GM12878 (cell line): ENCODE measurements at regions not wholly inside any gene's neighbourhood (a gene's known extent, or its start where the extent isn't known, plus 50 kb on each side); places are given as distances from the start of the nearest gene placed in this dataset.
"Not testable (repeated sequence)": the region's sequence is repeated elsewhere in the genome, so short reads cannot be mapped to it uniquely, and the experiment has no call there.

ENCODE experiments used
- ATAC-seq: fragments of 200-7000 bp; cut with Tn5 transposase; 3 replicates; pipeline ENCODE4 v1.9.1; 2020; ENCODE audit warnings: mild to moderate bottlenecking, moderate library complexity
- BruUV-seq: library from RNA; stranded (reverse); fragments of 400-500 nt; replicated peaks from 2 replicates; lab custom pipeline; 2021; lab: Mats Ljungman, UMichigan
- CTCF ChIA-PET: fragments of 300-600 bp; sonication (Branson Sonifier 250); formaldehyde crosslinking; extraction: SDS; loops from one replicate; lab custom pipeline; 2021; ENCODE audit warnings: inconsistent platforms; lab: Yijun Ruan, JAX
- POLR2A ChIA-PET: fragments of 350-600 bp; formaldehyde crosslinking; extraction: SDS; loops from one replicate; lab custom pipeline; 2021; ENCODE audit warnings: inconsistent platforms; lab: Charles Lee
- RAD21 ChIA-PET: fragments of 300-600 bp; sonication (Branson Sonifier 250); formaldehyde crosslinking; loops from one replicate; lab custom pipeline; 2023; ENCODE audit warnings: antibody characterized with exemption; ENCODE audit not compliant: unreplicated experiment; lab: Charles Lee
- SMC1A ChIA-PET: fragments of 300-600 bp; sonication (Branson Sonifier 250); formaldehyde crosslinking; loops from one replicate; lab custom pipeline; 2023; ENCODE audit not compliant: unreplicated experiment, uncharacterized antibody; lab: Charles Lee
- DNase-seq: peaks from one replicate; pipeline ENCODE4 v3.0.0-alpha.2; 2011; ENCODE audit warnings: low read depth, low spot score
- FAIRE-seq: peaks from 3 replicates; lab custom pipeline; 2011; peaks lifted over from hg19 to GRCh38; lab: Jason Lieb, UNC
- H2AFZ ChIP-seq: 2 replicates; pipeline ENCODE4 v1.6.0; 2011; ENCODE audit warnings: low read depth, low read length, control low read depth; ENCODE audit not compliant: control insufficient read depth
- H3K27ac ChIP-seq: 2 replicates; pipeline ENCODE4 v1.5.1; 2011; ENCODE audit warnings: control low read depth; ENCODE audit not compliant: control insufficient read depth, insufficient read depth
- H3K27me3 ChIP-seq, 2 experiments: replicated peaks in 1 of 2; 2 replicates each; pipeline versions ENCODE4 v1.6.0 to v1.6.1; 2011; ENCODE audit warnings: low read length in 1 of 2; ENCODE audit not compliant: control insufficient read depth in 2 of 2, insufficient read depth in 2 of 2
- H3K36me3 ChIP-seq, 2 experiments: 2 replicates each; pipeline ENCODE4 v1.5.1; 2011; ENCODE audit warnings: low read length in 1 of 2; ENCODE audit not compliant: control insufficient read depth in 2 of 2, insufficient read depth in 2 of 2
- H3K4me1 ChIP-seq: 2 replicates; pipeline ENCODE4 v1.6.1; 2011; ENCODE audit warnings: mild to moderate bottlenecking, low read length, moderate library complexity, mixed read lengths; ENCODE audit not compliant: control insufficient read depth, insufficient read depth
- H3K4me2 ChIP-seq: 2 replicates; pipeline ENCODE4 v1.6.0; 2011; ENCODE audit warnings: control low read depth; ENCODE audit not compliant: control insufficient read depth, insufficient read depth
- H3K4me3 ChIP-seq: fragments of 200-600 bp; sonication (generic); 2 replicates; pipeline ENCODE4 v1.5.1; 2016
- H3K79me2 ChIP-seq: 2 replicates; pipeline ENCODE4 v1.6.0; 2011; ENCODE audit warnings: low read length; ENCODE audit not compliant: control insufficient read depth, insufficient read depth
- H3K9ac ChIP-seq: 2 replicates; pipeline ENCODE4 v1.8.0; 2011; ENCODE audit warnings: low read length, control low read depth, mixed read lengths; ENCODE audit not compliant: control insufficient read depth, insufficient read depth
- H3K9me3 ChIP-seq: replicated peaks from 3 replicates; pipeline ENCODE4 v1.5.1; 2011; ENCODE audit warnings: mild to moderate bottlenecking, low read length; ENCODE audit not compliant: control insufficient read depth, insufficient read depth
- H4K20me1 ChIP-seq: 2 replicates; pipeline ENCODE4 v1.6.0; 2011; ENCODE audit not compliant: control insufficient read depth, insufficient read depth
- ATF3 ChIP-seq: IDR thresholded peaks from 2 replicates; pipeline ENCODE4 v1.6.1; 2011; ENCODE audit warnings: low read depth, mild to moderate bottlenecking, low read length, moderate library complexity, borderline replicate concordance; ENCODE audit errors: extremely low read depth
- ELK1 ChIP-seq: IDR thresholded peaks from 2 replicates; pipeline ENCODE4 v1.6.1; 2012; ENCODE audit warnings: low read depth, low read length, improper control_type of control experiment
- NRF1 ChIP-seq: conservative IDR thresholded peaks from 2 replicates; pipeline ENCODE4 v1.6.1; 2011; ENCODE audit warnings: mild to moderate bottlenecking, low read depth, low read length, improper control_type of control experiment
- SKIL ChIP-seq: fragments of 450-650 bp; IDR thresholded peaks from 2 replicates; pipeline ENCODE4 v1.6.1; 2017; ENCODE audit warnings: mild to moderate bottlenecking, low read depth, inconsistent platforms; ENCODE audit not compliant: poor library complexity, severe bottlenecking
- SMARCA5 ChIP-seq: fragments of 450-650 bp; IDR thresholded peaks from 2 replicates; pipeline ENCODE4 v1.6.1; 2017; ENCODE audit warnings: mild to moderate bottlenecking
- SMC3 ChIP-seq: IDR thresholded peaks from 2 replicates; pipeline ENCODE4 v1.6.1; 2011; ENCODE audit warnings: low read length, improper control_type of control experiment, borderline replicate concordance
- SREBF1 ChIP-seq: IDR thresholded peaks from 2 replicates; pipeline ENCODE4 v1.6.1; 2012; ENCODE audit warnings: mild to moderate bottlenecking, low read length
- SREBF2 ChIP-seq: IDR thresholded peaks from 2 replicates; pipeline ENCODE4 v1.6.1; 2012; ENCODE audit warnings: mild to moderate bottlenecking, low read length
- USF1 ChIP-seq: IDR thresholded peaks from 2 replicates; pipeline ENCODE4 v1.6.1; 2011; ENCODE audit warnings: borderline replicate concordance, low read depth, mild to moderate bottlenecking, moderate library complexity, mixed read lengths, low read length; ENCODE audit not compliant: insufficient read depth; ENCODE audit errors: extremely low read length
- WGBS: methylation state at CpG from one replicate; pipeline ENCODE4 v1.1.6; 2016; ENCODE audit warnings: low lambda C conversion rate; ENCODE audit not compliant: insufficient replicate concordance, insufficient coverage; ENCODE audit errors: missing lambda C conversion rate; 5-methylcytosine and 5-hydroxymethylcytosine counted together
- in situ Hi-C: fragments of 300-500 bp; cut with MboI; formaldehyde crosslinking; loops from 9 replicates; pipeline ENCODE4 v1.14.3; 2018; ENCODE audit warnings: mixed read lengths
- intact Hi-C: fragments of 100-400 bp; cut with micrococcal nuclease; formaldehyde crosslinking; loops from one replicate; pipeline ENCODE4 v1.14.2; 2022; ENCODE audit not compliant: unreplicated experiment

DNA sequence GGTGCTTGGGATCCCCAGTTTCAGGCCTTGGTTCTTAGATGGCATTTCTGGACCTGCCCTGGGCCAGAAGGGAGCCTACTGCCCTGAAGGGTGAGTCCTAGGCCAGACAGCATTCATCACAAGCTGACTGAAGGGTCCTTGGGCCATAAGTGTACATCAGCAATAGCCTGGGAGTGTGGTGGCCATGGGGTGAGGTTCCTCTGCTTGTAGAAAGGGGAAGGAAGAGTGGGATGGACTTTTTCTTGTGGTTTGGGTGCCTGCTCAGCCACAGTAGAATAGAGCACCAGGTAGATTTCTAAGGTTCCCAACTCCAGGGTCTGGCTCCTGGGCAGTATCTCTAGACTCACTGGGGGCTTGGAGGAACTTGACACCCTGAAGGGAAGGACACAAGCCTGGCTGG, 95.2 kb upstream of the PHF24 start (continued):
- TF ChIP-seq SKIL (no peak), SMARCA5 (no peak), ELK1 (no peak), NRF1 (no peak), SREBF1 (no peak), ATF3 (no peak), SREBF2 (no peak)
- TF ChIP-seq, all 136 proteins: peak for 0

GRCh38 chr9:34862043-34862442, 96.0 kb upstream of the PHF24 start:
- no peak for ATAC-seq

DNA sequence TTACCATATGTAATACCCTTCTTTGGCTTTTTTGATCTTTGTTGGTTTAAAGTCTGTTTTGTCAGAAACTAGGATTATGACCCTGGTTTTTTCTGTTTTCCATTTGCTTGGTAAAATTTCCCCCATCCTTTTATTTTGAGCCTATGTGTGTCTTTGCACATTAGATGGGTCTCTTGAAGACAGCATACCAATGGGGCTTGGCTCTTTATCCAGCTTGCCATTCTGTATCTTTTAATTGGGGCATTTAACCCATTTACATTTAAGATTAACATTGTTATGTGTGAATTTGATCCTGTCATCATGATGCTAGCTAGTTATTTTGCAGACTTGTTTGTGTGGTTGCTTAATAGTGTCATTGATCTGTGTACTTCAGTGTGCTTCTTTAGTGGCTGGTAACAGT, 103.1 kb upstream of the PHF24 start:
- H3K9me3 ChIP-seq, BruUV-seq, H3K4me2 ChIP-seq, H3K36me3 ChIP-seq, RAD21 ChIA-PET, H3K4me1 ChIP-seq, H3K9ac ChIP-seq, H2AFZ ChIP-seq, H4K20me1 ChIP-seq, POLR2A ChIA-PET, FAIRE-seq, H3K4me3 ChIP-seq, H3K27me3 ChIP-seq, DNase-seq, H3K79me2 ChIP-seq, H3K27ac ChIP-seq, ATAC-seq, in situ Hi-C loops, intact Hi-C loops: not testable (repeated sequence)
- ChIA-PET CTCF (interaction anchor here (0.6 to 1.8 kb wide), 2 partner anchors 44 to 107 kb away, joined by 3 to 6 read pairs; no protein-coding TSS in a partner anchor), SMC1A (interaction anchor here (1.2 kb wide), 1 partner anchor 14 kb away, joined by 3 read pairs; no protein-coding TSS in a partner anchor)

More at GRCh38 chr9:34862043-34862442, 96.0 kb upstream of the PHF24 start:
- no peaks in the 10 kb centered on the region for H4K20me1 ChIP-seq
- FAIRE-seq (no peak), DNase-seq (no peak)
- H3K4me2 ChIP-seq: no peak overlapping the region; the same call in 1 of the 2 replicates
- no TSS peak for BruUV-seq
- H3K9ac ChIP-seq: no peak overlapping the region
- no peaks in the 10 kb centered on the region for H3K4me1 ChIP-seq
- H3K27me3 ChIP-seq: no peaks in the 10 kb centered on the region
- in situ Hi-C loops (no loop called here), intact Hi-C loops (loop anchor here (10.0 kb wide), 1 partner anchor 47 kb away; no protein-coding TSS in a partner anchor)
- TF ChIP-seq USF1 (peak; percentile 63), SMC3 (no peak)
- no peaks in the 10 kb centered on the region for H3K36me3 ChIP-seq
- no peak overlapping the region for H3K27ac ChIP-seq
- H2AFZ ChIP-seq: no peak overlapping the region
- WGBS: 0% methylated on average over 4 of the region's 4 CpGs
- POLR2A ChIA-PET: no interaction called here
- H3K9me3 ChIP-seq: peaks cover 3% of the 10 kb centered on the region; the same call in 2 of the 3 replicates
- H3K79me2 ChIP-seq: no peaks in the 10 kb centered on the region
- RAD21 ChIA-PET: no interaction called here
- CTCF ChIA-PET: no interaction called here
- H3K4me3 ChIP-seq: no peak overlapping the region
- SMC1A ChIA-PET: no interaction called here
